Panc1 (cell line): ENCODE measurements at regions not wholly inside any gene's neighbourhood (a gene's known extent, or its start where the extent isn't known, plus 50 kb on each side); places are given as distances from the start of the nearest gene placed in this dataset.

Experiments
- POLR2AphosphoS5 ChIP-seq: IDR thresholded peaks from 2 replicates; pipeline ENCODE4 v1.6.1; 2012; ENCODE audit warnings: mild to moderate bottlenecking, low read depth, low read length, moderate library complexity
- SIN3A ChIP-seq: IDR thresholded peaks from 2 replicates; pipeline ENCODE4 v1.6.1; 2012; ENCODE audit warnings: low read depth, mild to moderate bottlenecking, low read length, moderate library complexity, borderline replicate concordance; ENCODE audit not compliant: insufficient read depth
- TCF7L2 ChIP-seq: IDR thresholded peaks from 2 replicates; pipeline ENCODE4 v1.6.1; 2011; ENCODE audit warnings: mild to moderate bottlenecking, low read depth, low read length, inconsistent platforms
- TF ChIP-seq, protein P1 (sequence below): fragments of 450-650 bp; IDR thresholded peaks from 2 replicates; pipeline ENCODE4 v1.5.1; 2017; ENCODE audit warnings: mild to moderate bottlenecking
- TF ChIP-seq, protein P2 (sequence below), 2 experiments: IDR thresholded peaks; 2 replicates each; pipeline ENCODE4 v1.6.1; 2011 to 2012; ENCODE audit warnings: low read depth in 2 of 2, control low read depth in 1 of 2, low read length in 1 of 2, mild to moderate bottlenecking in 1 of 2, moderate library complexity in 1 of 2; ENCODE audit not compliant: insufficient read depth in 1 of 2

DNA sequence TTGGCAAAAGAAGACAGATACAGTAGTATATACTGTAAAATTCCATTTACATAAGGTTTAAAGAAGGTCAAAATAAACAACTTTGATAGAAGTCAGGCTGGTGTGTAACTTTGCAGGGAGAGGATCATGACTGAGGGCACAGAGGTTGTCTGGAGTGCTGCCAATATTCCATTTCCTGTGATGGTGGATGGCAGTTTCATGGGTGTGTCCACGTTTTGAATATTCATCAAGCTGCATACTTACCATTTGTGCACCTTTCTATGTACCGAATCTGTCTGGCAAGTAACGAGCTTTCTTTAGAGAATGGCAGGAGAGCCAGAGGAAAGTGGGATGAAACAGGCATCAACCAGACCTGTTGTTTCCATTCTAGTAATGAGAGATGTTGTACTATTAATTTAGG, 420.5 kb upstream of the HTR2A start:
- TF ChIP-seq, protein P1, sequence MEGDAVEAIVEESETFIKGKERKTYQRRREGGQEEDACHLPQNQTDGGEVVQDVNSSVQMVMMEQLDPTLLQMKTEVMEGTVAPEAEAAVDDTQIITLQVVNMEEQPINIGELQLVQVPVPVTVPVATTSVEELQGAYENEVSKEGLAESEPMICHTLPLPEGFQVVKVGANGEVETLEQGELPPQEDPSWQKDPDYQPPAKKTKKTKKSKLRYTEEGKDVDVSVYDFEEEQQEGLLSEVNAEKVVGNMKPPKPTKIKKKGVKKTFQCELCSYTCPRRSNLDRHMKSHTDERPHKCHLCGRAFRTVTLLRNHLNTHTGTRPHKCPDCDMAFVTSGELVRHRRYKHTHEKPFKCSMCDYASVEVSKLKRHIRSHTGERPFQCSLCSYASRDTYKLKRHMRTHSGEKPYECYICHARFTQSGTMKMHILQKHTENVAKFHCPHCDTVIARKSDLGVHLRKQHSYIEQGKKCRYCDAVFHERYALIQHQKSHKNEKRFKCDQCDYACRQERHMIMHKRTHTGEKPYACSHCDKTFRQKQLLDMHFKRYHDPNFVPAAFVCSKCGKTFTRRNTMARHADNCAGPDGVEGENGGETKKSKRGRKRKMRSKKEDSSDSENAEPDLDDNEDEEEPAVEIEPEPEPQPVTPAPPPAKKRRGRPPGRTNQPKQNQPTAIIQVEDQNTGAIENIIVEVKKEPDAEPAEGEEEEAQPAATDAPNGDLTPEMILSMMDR, result no peak
- no peak for TF ChIP-seq SIN3A
- TF ChIP-seq, protein P2, sequence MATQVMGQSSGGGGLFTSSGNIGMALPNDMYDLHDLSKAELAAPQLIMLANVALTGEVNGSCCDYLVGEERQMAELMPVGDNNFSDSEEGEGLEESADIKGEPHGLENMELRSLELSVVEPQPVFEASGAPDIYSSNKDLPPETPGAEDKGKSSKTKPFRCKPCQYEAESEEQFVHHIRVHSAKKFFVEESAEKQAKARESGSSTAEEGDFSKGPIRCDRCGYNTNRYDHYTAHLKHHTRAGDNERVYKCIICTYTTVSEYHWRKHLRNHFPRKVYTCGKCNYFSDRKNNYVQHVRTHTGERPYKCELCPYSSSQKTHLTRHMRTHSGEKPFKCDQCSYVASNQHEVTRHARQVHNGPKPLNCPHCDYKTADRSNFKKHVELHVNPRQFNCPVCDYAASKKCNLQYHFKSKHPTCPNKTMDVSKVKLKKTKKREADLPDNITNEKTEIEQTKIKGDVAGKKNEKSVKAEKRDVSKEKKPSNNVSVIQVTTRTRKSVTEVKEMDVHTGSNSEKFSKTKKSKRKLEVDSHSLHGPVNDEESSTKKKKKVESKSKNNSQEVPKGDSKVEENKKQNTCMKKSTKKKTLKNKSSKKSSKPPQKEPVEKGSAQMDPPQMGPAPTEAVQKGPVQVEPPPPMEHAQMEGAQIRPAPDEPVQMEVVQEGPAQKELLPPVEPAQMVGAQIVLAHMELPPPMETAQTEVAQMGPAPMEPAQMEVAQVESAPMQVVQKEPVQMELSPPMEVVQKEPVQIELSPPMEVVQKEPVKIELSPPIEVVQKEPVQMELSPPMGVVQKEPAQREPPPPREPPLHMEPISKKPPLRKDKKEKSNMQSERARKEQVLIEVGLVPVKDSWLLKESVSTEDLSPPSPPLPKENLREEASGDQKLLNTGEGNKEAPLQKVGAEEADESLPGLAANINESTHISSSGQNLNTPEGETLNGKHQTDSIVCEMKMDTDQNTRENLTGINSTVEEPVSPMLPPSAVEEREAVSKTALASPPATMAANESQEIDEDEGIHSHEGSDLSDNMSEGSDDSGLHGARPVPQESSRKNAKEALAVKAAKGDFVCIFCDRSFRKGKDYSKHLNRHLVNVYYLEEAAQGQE (IDR thresholded peaks at IDR 0.05; ENCODE audit: insufficient read depth in 1 of 2, low read depth in 2 of 2, low read length in 1 of 2), result no peak
- no peak for TF ChIP-seq POLR2AphosphoS5
- TF ChIP-seq TCF7L2, result no peak
